ENCODE measurements at regions not wholly inside any gene's neighbourhood (a gene's known extent, or its start where the extent isn't known, plus 50 kb on each side); places are given as distances from the start of the nearest gene placed in this dataset.

GRCh38 chr22:34579519-34579918, 486.4 kb upstream of the ISX start:
- Mint-ChIP-seq H3K9me3 (no peaks in the 10 kb centered on the region), H3K36me3 (no peaks in the 10 kb centered on the region), H3K4me1 (ENCODE audit: unreplicated experiment) (no peaks in the 10 kb centered on the region), H3K27ac (no peak overlapping the region), H3K4me3 (no peak overlapping the region), H3K27me3 (no peaks in the 10 kb centered on the region)
- no peak for TF ChIP-seq CTCF (conservative IDR thresholded peaks at IDR 0.05)
- DNase-seq (ENCODE audit: extremely low spot score, unreplicated experiment), result no peak

GRCh38 chr22:34587357-34588356, 478.3 kb upstream of the ISX start:
- Mint-ChIP-seq H3K9me3 (no peaks in the 10 kb centered on the region), H3K4me3 (peak overlapping the region; percentile 16), H3K27ac (peak overlapping the region; percentile 33), H3K27me3 (no peaks in the 10 kb centered on the region), H3K36me3 (no peaks in the 10 kb centered on the region), H3K4me1 (ENCODE audit: unreplicated experiment) (peaks cover 11% of the 10 kb centered on the region)
- TF ChIP-seq CTCF (conservative IDR thresholded peaks at IDR 0.05), result no peak
- no peak for DNase-seq (ENCODE audit: extremely low spot score, unreplicated experiment)

- DNase-seq (ENCODE audit: extremely low spot score, unreplicated experiment), result no peak
- H3K4me1 Mint-ChIP-seq (ENCODE audit: unreplicated experiment), result peaks cover 11% of the 10 kb centered on the region
- H3K4me3 Mint-ChIP-seq, result no peak overlapping the region
- H3K27ac Mint-ChIP-seq, result no peak overlapping the region
- no peak for TF ChIP-seq CTCF (conservative IDR thresholded peaks at IDR 0.05)
- H3K9me3 Mint-ChIP-seq, result no peaks in the 10 kb centered on the region
- H3K27me3 Mint-ChIP-seq, result no peaks in the 10 kb centered on the region
- H3K36me3 Mint-ChIP-seq, result no peaks in the 10 kb centered on the region
Measured at GRCh38 chr22:34588871-34589545, 476.9 kb upstream of the ISX start.

GRCh38 chr22:34592123-34592740, 473.7 kb upstream of the ISX start:
- TF ChIP-seq CTCF (conservative IDR thresholded peaks at IDR 0.05), result no peak
- no peaks in the 10 kb centered on the region for H3K9me3 Mint-ChIP-seq
- H3K27ac Mint-ChIP-seq, result no peak overlapping the region
- no peaks in the 10 kb centered on the region for H3K27me3 Mint-ChIP-seq
- DNase-seq (ENCODE audit: extremely low spot score, unreplicated experiment), result no peak
- no peak overlapping the region for H3K4me3 Mint-ChIP-seq
- no peaks in the 10 kb centered on the region for H3K36me3 Mint-ChIP-seq
- peaks cover 11% of the 10 kb centered on the region for H3K4me1 Mint-ChIP-seq (ENCODE audit: unreplicated experiment)

GRCh38 chr22:34599567-34599966, 466.4 kb upstream of the ISX start:
- peaks cover 11% of the 10 kb centered on the region for H3K27me3 Mint-ChIP-seq
- H3K4me3 Mint-ChIP-seq, result no peak overlapping the region
- no peaks in the 10 kb centered on the region for H3K36me3 Mint-ChIP-seq
- H3K9me3 Mint-ChIP-seq, result no peaks in the 10 kb centered on the region
- H3K4me1 Mint-ChIP-seq (ENCODE audit: unreplicated experiment), result peaks cover 5% of the 10 kb centered on the region
- H3K27ac Mint-ChIP-seq, result no peak overlapping the region
- no peak for DNase-seq (ENCODE audit: extremely low spot score, unreplicated experiment)
- no peak for TF ChIP-seq CTCF (conservative IDR thresholded peaks at IDR 0.05)
